PC-3 (cell line): ENCODE measurements at regions not wholly inside any gene's neighbourhood (a gene's known extent, or its start where the extent isn't known, plus 50 kb on each side); places are given as distances from the start of the nearest gene placed in this dataset.
"Not testable (repeated sequence)": the region's sequence is repeated elsewhere in the genome, so short reads cannot be mapped to it uniquely, and the experiment has no call there.

Experiments used
- EZH2 ChIP-seq: fragments of 300-600 bp; sonication (generic); IDR thresholded peaks from one replicate; pipeline ENCODE4 v1.6.1; 2017; ENCODE audit warnings: antibody characterized with exemption, mild to moderate bottlenecking, low read length; ENCODE audit not compliant: unreplicated experiment
- EZH2phosphoT487 ChIP-seq: fragments of 300-600 bp; sonication (generic); IDR thresholded peaks from 2 replicates; pipeline ENCODE4 v1.6.1; 2018; ENCODE audit warnings: mild to moderate bottlenecking, antibody characterized with exemption, low read length, borderline replicate concordance
- TF ChIP-seq, protein P1 (sequence below): fragments of 300-600 bp; sonication (generic); conservative IDR thresholded peaks from 2 replicates; pipeline ENCODE4 v1.5.1; 2017; ENCODE audit warnings: antibody characterized with exemption, low read depth, mild to moderate bottlenecking, low read length

GRCh38 chr1:83405789-83406188, 593.1 kb downstream of the TTLL7 start:
- TF ChIP-seq, protein P1, sequence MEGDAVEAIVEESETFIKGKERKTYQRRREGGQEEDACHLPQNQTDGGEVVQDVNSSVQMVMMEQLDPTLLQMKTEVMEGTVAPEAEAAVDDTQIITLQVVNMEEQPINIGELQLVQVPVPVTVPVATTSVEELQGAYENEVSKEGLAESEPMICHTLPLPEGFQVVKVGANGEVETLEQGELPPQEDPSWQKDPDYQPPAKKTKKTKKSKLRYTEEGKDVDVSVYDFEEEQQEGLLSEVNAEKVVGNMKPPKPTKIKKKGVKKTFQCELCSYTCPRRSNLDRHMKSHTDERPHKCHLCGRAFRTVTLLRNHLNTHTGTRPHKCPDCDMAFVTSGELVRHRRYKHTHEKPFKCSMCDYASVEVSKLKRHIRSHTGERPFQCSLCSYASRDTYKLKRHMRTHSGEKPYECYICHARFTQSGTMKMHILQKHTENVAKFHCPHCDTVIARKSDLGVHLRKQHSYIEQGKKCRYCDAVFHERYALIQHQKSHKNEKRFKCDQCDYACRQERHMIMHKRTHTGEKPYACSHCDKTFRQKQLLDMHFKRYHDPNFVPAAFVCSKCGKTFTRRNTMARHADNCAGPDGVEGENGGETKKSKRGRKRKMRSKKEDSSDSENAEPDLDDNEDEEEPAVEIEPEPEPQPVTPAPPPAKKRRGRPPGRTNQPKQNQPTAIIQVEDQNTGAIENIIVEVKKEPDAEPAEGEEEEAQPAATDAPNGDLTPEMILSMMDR: not testable (repeated sequence)
- TF ChIP-seq EZH2phosphoT487, EZH2: not testable (repeated sequence)
